ENCODE measurements at regions not wholly inside any gene's neighbourhood (a gene's known extent, or its start where the extent isn't known, plus 50 kb on each side); places are given as distances from the start of the nearest gene placed in this dataset.

DNA sequence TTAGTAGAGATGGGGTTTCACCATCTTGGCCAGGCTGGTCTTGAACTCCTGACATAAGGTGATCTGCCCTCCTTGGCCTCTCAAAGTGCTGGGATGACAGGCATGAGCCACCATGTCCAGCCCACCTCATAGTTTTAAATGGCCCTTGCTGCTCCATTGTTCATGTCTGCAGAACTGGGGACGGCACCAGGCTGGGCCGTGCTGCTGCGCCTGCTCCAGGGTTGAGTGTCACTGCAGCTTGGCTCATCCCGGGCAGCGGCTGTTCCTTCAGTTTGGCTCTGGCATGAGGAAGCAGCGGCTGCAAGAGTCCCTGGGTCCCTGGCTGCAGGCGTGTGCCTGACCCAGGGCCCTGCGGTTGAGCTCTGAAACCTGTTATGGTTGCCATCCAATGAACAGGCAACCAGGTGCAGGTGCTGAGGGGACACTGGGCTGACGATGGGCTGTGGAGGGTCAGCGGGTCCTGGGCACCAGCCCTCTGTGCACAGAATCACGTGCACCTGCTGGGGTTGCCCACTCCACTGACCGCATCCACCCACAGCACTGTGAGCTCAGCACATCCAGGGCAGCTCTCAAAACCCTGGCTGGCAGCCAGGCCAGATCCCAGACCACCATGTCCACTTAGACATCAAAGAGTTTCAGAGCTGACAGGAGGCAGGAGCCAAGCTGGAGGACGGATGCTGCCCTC is 70.2 kb upstream of the PPP2R2D start:
- Mint-ChIP-seq H3K36me3 (ENCODE audit: low read depth) (no peaks in the 10 kb centered on the region), H3K9me3 (no peaks in the 10 kb centered on the region), H3K4me1 (ENCODE audit: low read depth) (no peaks in the 10 kb centered on the region), H3K4me3 (no peak overlapping the region), H3K27ac (no peak overlapping the region), H3K27me3 (peaks cover 3% of the 10 kb centered on the region)
- ChIA-PET CTCF (no interaction called here), POLR2A (no interaction called here)
- DNase-seq = no peak
- ATAC-seq = no peak
- TF ChIP-seq, protein P1, sequence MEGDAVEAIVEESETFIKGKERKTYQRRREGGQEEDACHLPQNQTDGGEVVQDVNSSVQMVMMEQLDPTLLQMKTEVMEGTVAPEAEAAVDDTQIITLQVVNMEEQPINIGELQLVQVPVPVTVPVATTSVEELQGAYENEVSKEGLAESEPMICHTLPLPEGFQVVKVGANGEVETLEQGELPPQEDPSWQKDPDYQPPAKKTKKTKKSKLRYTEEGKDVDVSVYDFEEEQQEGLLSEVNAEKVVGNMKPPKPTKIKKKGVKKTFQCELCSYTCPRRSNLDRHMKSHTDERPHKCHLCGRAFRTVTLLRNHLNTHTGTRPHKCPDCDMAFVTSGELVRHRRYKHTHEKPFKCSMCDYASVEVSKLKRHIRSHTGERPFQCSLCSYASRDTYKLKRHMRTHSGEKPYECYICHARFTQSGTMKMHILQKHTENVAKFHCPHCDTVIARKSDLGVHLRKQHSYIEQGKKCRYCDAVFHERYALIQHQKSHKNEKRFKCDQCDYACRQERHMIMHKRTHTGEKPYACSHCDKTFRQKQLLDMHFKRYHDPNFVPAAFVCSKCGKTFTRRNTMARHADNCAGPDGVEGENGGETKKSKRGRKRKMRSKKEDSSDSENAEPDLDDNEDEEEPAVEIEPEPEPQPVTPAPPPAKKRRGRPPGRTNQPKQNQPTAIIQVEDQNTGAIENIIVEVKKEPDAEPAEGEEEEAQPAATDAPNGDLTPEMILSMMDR (IDR thresholded peaks at IDR 0.05) = no peak
- intact Hi-C loops (cut with micrococcal nuclease) = no loop called here

DNA sequence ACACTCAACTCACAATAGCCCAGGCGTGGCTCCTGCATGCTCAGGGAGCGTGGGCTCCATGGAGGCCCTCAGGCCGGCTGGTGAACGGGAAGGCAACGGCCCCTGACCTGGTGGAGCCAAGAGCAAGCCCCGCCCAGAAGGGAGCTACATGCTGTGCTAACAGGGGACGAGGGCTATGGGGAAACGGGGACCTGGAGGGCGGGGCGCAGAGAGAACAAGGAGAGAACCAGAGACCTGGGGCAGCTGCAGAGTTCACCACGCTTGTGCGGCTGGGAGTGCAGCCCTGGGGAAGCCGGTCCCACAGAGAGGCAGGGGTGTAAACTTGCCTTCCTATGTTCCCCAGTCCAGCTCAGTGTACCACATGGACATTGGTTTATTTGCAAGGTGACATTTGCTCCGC is 69.2 kb upstream of the PPP2R2D start:
- H3K9me3 Mint-ChIP-seq = no peaks in the 10 kb centered on the region
- no peak for DNase-seq
- no peaks in the 10 kb centered on the region for H3K4me1 Mint-ChIP-seq (ENCODE audit: low read depth)
- ChIA-PET CTCF (no interaction called here), POLR2A (no interaction called here)
- no peaks in the 10 kb centered on the region for H3K36me3 Mint-ChIP-seq (ENCODE audit: low read depth)
- H3K27ac Mint-ChIP-seq = no peak overlapping the region
- H3K4me3 Mint-ChIP-seq = no peak overlapping the region
- H3K27me3 Mint-ChIP-seq = peaks cover 3% of the 10 kb centered on the region
- no peak for ATAC-seq
- intact Hi-C loops (cut with micrococcal nuclease) = no loop called here
- TF ChIP-seq, protein P1 (IDR thresholded peaks at IDR 0.05) = no peak

DNA sequence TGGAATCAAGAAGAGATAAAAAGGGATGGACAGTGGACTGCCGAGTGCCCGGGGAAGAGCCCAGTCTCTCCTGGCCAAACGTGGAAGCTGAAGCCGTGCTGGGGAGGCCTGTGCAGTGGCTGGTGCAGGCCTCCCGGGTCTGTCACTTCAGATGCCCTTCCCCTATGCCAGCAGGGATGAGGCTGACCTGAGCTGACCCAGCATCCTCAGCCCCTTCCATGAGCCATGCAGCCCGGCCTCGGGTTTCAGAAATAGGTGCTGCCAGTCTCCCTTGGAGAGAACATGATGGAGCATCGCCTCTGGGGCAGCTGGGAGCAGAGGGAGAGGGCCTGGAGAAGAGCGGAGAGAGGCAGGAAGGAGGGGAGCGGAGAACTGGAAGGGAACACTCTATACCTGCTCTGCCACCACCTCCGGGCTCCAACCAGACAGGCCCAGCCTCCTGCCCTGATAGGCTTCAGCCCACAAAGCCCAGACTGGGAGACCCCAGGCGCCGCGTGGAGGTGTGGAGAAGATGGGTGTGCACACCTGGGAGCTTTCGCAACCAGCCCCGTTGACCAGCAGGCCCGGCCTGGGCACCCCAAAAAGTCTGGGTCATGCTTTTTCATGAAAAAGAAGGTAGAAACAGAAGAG is 68.6 kb upstream of the PPP2R2D start:
- no peak overlapping the region for H3K4me3 Mint-ChIP-seq
- ATAC-seq (no peak), DNase-seq (no peak)
- intact Hi-C loops (cut with micrococcal nuclease) = no loop called here
- TF ChIP-seq, protein P1 (IDR thresholded peaks at IDR 0.05) = no peak
- no peaks in the 10 kb centered on the region for H3K9me3 Mint-ChIP-seq
- H3K36me3 Mint-ChIP-seq (ENCODE audit: low read depth) = no peaks in the 10 kb centered on the region
- POLR2A ChIA-PET = no interaction called here
- H3K4me1 Mint-ChIP-seq (ENCODE audit: low read depth) = no peaks in the 10 kb centered on the region
- H3K27me3 Mint-ChIP-seq = peaks cover 3% of the 10 kb centered on the region
- CTCF ChIA-PET = no interaction called here
- H3K27ac Mint-ChIP-seq = no peak overlapping the region

DNA sequence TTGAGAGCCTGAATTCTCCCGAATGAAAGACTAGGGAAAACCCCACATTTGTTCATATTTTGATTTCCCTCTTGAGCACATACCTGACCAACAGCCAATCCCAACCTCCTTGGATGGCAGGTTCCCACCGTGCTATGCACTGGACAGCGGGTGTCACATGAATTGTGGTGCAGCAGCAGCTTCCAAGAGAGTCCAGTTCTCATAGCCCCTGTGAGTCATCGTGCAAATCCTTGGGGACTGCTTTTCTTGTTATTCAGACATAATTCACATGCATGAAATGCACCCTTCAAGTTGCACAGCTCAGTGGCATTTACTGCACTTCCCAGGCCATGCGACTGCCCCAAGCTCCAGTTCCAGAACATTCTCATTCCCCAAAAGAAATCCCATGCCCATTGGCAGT is 67.8 kb upstream of the PPP2R2D start:
- DNase-seq (no peak), ATAC-seq (no peak)
- TF ChIP-seq, protein P1 (IDR thresholded peaks at IDR 0.05) = no peak
- Mint-ChIP-seq H3K4me3 (no peak overlapping the region), H3K4me1 (ENCODE audit: low read depth) (no peaks in the 10 kb centered on the region), H3K27ac (no peak overlapping the region), H3K27me3 (peaks cover 3% of the 10 kb centered on the region), H3K9me3 (no peaks in the 10 kb centered on the region), H3K36me3 (ENCODE audit: low read depth) (no peaks in the 10 kb centered on the region)
- ChIA-PET POLR2A (interaction anchor here (1.0 kb wide), 1 partner anchor 8 kb away, joined by 3 read pairs; no protein-coding TSS in a partner anchor), CTCF (no interaction called here)
- intact Hi-C loops (cut with micrococcal nuclease) = no loop called here

DNA sequence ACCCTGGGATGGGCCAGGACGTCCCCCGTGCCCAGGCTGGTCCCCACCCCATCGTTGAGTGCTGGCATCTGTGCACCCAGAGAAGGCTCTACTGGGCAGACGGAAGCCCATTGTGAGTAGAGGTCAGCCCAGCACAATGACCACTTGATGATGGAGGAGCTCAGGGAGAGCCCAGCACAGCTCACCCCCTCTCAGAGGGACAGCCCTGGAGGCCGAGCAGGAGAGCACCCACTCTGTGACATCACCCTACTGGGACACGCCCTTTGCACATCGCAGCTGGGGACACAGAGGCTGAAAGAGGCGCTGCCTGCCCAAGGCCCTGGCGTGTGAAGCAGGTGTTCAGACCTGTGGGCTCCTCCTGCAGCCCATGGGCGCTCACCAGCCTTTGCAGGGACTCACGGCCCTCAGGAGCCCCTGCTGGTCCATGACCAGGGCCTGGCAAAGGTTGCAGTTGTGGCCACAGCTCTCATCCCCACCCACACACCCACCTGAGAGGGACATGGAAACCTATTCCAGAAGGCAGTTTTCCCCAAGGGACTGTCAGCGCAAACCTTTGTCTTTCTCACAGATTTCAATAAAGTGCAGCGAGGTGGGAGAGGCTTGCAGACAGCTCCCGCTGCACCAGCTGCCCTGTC is 67.2 kb upstream of the PPP2R2D start:
- no peak overlapping the region for H3K4me3 Mint-ChIP-seq
- CTCF ChIA-PET = no interaction called here
- H3K36me3 Mint-ChIP-seq (ENCODE audit: low read depth) = no peaks in the 10 kb centered on the region
- ATAC-seq = no peak
- peaks cover 3% of the 10 kb centered on the region for H3K27me3 Mint-ChIP-seq
- POLR2A ChIA-PET = interaction anchor here (1.0 kb wide), 1 partner anchor 9 kb away, joined by 3 read pairs; no protein-coding TSS in a partner anchor
- intact Hi-C loops (cut with micrococcal nuclease) = no loop called here
- H3K4me1 Mint-ChIP-seq (ENCODE audit: low read depth) = no peaks in the 10 kb centered on the region
- TF ChIP-seq, protein P1 (IDR thresholded peaks at IDR 0.05) = no peak
- DNase-seq = no peak
- H3K27ac Mint-ChIP-seq = no peak overlapping the region
- no peaks in the 10 kb centered on the region for H3K9me3 Mint-ChIP-seq
